IMR-90 (cell line): ENCODE measurements at regions not wholly inside any gene's neighbourhood (a gene's known extent, or its start where the extent isn't known, plus 50 kb on each side); places are given as distances from the start of the nearest gene placed in this dataset.

Source experiments
- ATAC-seq: fragments of 200-7000 bp; cut with Tn5 transposase; 2 replicates; pipeline ENCODE4 v1.9.1; 2020; ENCODE audit warnings: low read depth, mild to moderate bottlenecking, moderate library complexity
- BruUV-seq: library from RNA; stranded (reverse); fragments of 400-500 nt; replicated peaks from 2 replicates; lab custom pipeline; 2021; lab: Mats Ljungman, UMichigan
- CTCF ChIA-PET: fragments of 300-600 bp; formaldehyde crosslinking; extraction: SDS; loops from one replicate; lab custom pipeline; 2021; ENCODE audit warnings: antibody characterized with exemption; lab: Yijun Ruan, JAX
- POLR2A ChIA-PET: fragments of 300-600 bp; sonication (Branson Sonifier 250); formaldehyde crosslinking; loops from one replicate; lab custom pipeline; 2022; ENCODE audit warnings: antibody characterized with exemption; ENCODE audit not compliant: unreplicated experiment; lab: Charles Lee
- DNase-seq: peaks from one replicate; pipeline ENCODE4 v3.0.0; 2013
- H2AFZ ChIP-seq: replicated peaks from 2 replicates; pipeline ENCODE3; 2013; ENCODE audit warnings: low read length, mild to moderate bottlenecking; ENCODE audit not compliant: poor library complexity
- H2AK5ac ChIP-seq: 2 replicates; pipeline ENCODE4 v1.6.1; 2013; ENCODE audit warnings: low read depth, low read length, inconsistent platforms
- H2AK9ac ChIP-seq: replicated peaks from 2 replicates; pipeline ENCODE3; 2013; ENCODE audit warnings: mild to moderate bottlenecking, low read depth, low read length, moderate library complexity; ENCODE audit not compliant: poor library complexity
- H2BK120ac ChIP-seq: 2 replicates; pipeline ENCODE4 v1.6.1; 2013; ENCODE audit warnings: low read depth, low read length, inconsistent platforms
- H2BK15ac ChIP-seq: 3 replicates; pipeline ENCODE4 v1.6.1; 2013; ENCODE audit warnings: low read depth, low read length, inconsistent platforms
- H2BK20ac ChIP-seq: 2 replicates; pipeline ENCODE4 v1.6.1; 2013; ENCODE audit warnings: low read depth, mild to moderate bottlenecking, inconsistent platforms, low read length, moderate library complexity
- H2BK5ac ChIP-seq: 2 replicates; pipeline ENCODE4 v1.6.1; 2013; ENCODE audit warnings: mild to moderate bottlenecking, low read depth, low read length, inconsistent platforms; ENCODE audit not compliant: poor library complexity, severe bottlenecking
- H3K14ac ChIP-seq: replicated peaks from 2 replicates; pipeline ENCODE4 v1.6.1; 2013; ENCODE audit warnings: low read depth, low read length, inconsistent platforms
- H3K18ac ChIP-seq: 2 replicates; pipeline ENCODE4 v1.6.1; 2013; ENCODE audit warnings: low read depth, low read length, control low read depth
- H3K23ac ChIP-seq: 2 replicates; pipeline ENCODE4 v1.6.1; 2013; ENCODE audit warnings: low read depth, low read length, inconsistent platforms
- H3K27ac ChIP-seq: 2 replicates; pipeline ENCODE4 v1.5.1; 2013; ENCODE audit warnings: mild to moderate bottlenecking, control low read depth, low read length; ENCODE audit not compliant: insufficient read depth
- H3K27me3 ChIP-seq: 2 replicates; pipeline ENCODE4 v1.6.1; 2013; ENCODE audit warnings: low read length; ENCODE audit not compliant: control insufficient read depth, insufficient read depth
- H3K36me3 ChIP-seq: 2 replicates; pipeline ENCODE4 v1.6.1; 2013; ENCODE audit warnings: low read length, mixed read lengths; ENCODE audit not compliant: control insufficient read depth, insufficient read depth
- H3K4ac ChIP-seq: 2 replicates; pipeline ENCODE4 v1.6.1; 2013; ENCODE audit warnings: low read depth, low read length, inconsistent platforms
- H3K4me1 ChIP-seq: 2 replicates; pipeline ENCODE4 v1.6.1; 2013; ENCODE audit warnings: low read length, mixed read lengths; ENCODE audit not compliant: control insufficient read depth, insufficient read depth
- H3K4me2 ChIP-seq: 2 replicates; pipeline ENCODE4 v1.6.1; 2013; ENCODE audit warnings: low read depth, mild to moderate bottlenecking, control low read depth, low read length, moderate library complexity
- H3K4me3 ChIP-seq: 2 replicates; pipeline ENCODE4 v1.5.1; 2013; ENCODE audit warnings: low read depth, mild to moderate bottlenecking, control low read depth, low read length, moderate library complexity; ENCODE audit not compliant: insufficient read depth
- H3K56ac ChIP-seq: 2 replicates; pipeline ENCODE4 v1.6.1; 2013; ENCODE audit warnings: low read length, inconsistent platforms; ENCODE audit not compliant: insufficient read depth; ENCODE audit errors: extremely low read depth
- H3K79me1 ChIP-seq, 2 experiments: 2 replicates each; pipeline ENCODE4 v1.6.1; 2013; ENCODE audit warnings: low read length in 2 of 2, inconsistent platforms in 1 of 2, low read depth in 1 of 2
- H3K9ac ChIP-seq: 2 replicates; pipeline ENCODE4 v1.6.1; 2013; ENCODE audit warnings: low read depth, low read length, control low read depth
- H3K9me1 ChIP-seq: 2 replicates; pipeline ENCODE4 v1.6.1; 2013; ENCODE audit warnings: low read length, inconsistent platforms; ENCODE audit not compliant: insufficient read depth
- H3K9me3 ChIP-seq: 2 replicates; pipeline ENCODE4 v1.6.1; 2013; ENCODE audit warnings: low read length; ENCODE audit not compliant: control insufficient read depth, insufficient read depth
- H4K20me1 ChIP-seq: 2 replicates; pipeline ENCODE4 v1.6.1; 2013; ENCODE audit warnings: low read length, inconsistent platforms; ENCODE audit not compliant: insufficient read depth
- H4K5ac ChIP-seq: 2 replicates; pipeline ENCODE4 v1.6.1; 2013; ENCODE audit warnings: mild to moderate bottlenecking, low read depth, low read length, control low read depth
- H4K8ac ChIP-seq, 2 experiments: 2 replicates each; pipeline ENCODE4 v1.6.1; 2013; ENCODE audit warnings: low read depth in 2 of 2, low read length in 2 of 2, control low read depth in 1 of 2, inconsistent platforms in 1 of 2
- H4K91ac ChIP-seq: 2 replicates; pipeline ENCODE4 v1.6.1; 2013; ENCODE audit warnings: low read depth, low read length, inconsistent platforms; ENCODE audit not compliant: insufficient read depth
- CEBPB ChIP-seq: IDR thresholded peaks from 2 replicates; pipeline ENCODE4 v1.6.1; 2012; ENCODE audit warnings: low read depth, low read length, improper control_type of control experiment
- MAFK ChIP-seq: IDR thresholded peaks from 2 replicates; pipeline ENCODE4 v1.6.1; 2012; ENCODE audit warnings: low read depth, low read length, improper control_type of control experiment
- NFE2L2 ChIP-seq: fragments of 150-350 bp; IDR thresholded peaks from 2 replicates; pipeline ENCODE4 v1.6.1; 2016; ENCODE audit warnings: low read depth, mild to moderate bottlenecking, low read length
- POLR2A ChIP-seq: IDR thresholded peaks from 2 replicates; pipeline ENCODE4 v1.6.1; 2012; ENCODE audit warnings: mild to moderate bottlenecking, low read depth, low read length
- RCOR1 ChIP-seq: IDR thresholded peaks from 2 replicates; pipeline ENCODE4 v1.6.1; 2012; ENCODE audit warnings: mild to moderate bottlenecking, low read length, improper control_type of control experiment; ENCODE audit not compliant: insufficient replicate concordance
- WGBS, 2 experiments: methylation state at CpG; one replicate each; pipeline versions ENCODE4 v1.1.5 to v1.1.7; 2013; ENCODE audit warnings: missing lambda C conversion rate in 2 of 2; ENCODE audit not compliant: insufficient read length in 1 of 2; ENCODE audit errors: extremely low coverage in 2 of 2; 5-methylcytosine and 5-hydroxymethylcytosine counted together
- dilution Hi-C: fragments of 300-500 bp; cut with HindIII; formaldehyde crosslinking; loops from one replicate; pipeline ENCODE4 v1.14.3; 2018; ENCODE audit warnings: low sequenced_read_pairs; ENCODE audit not compliant: unreplicated experiment
- in situ Hi-C: fragments of 300-500 bp; cut with MboI; formaldehyde crosslinking; loops from 3 replicates; pipeline ENCODE4 v1.14.3; 2019; ENCODE audit warnings: low sequenced_read_pairs, inconsistent platforms, mixed read lengths
- intact Hi-C: fragments of 100-400 bp; cut with micrococcal nuclease; formaldehyde crosslinking; loops from 2 replicates; pipeline ENCODE4 v1.10.0; 2022

- no peaks in the 10 kb centered on the region for H3K9me3 ChIP-seq
- no peak overlapping the region for H2AFZ ChIP-seq
- no peak overlapping the region for H2AK5ac ChIP-seq
- intact Hi-C loops (no loop called here), in situ Hi-C loops (no loop called here), dilution Hi-C loops (no loop called here)
- H3K79me1 ChIP-seq: no peaks in the 10 kb centered on the region
- H2BK20ac ChIP-seq: no peak overlapping the region
- no peak overlapping the region for H3K9ac ChIP-seq
- no peak overlapping the region for H4K91ac ChIP-seq
- no peaks in the 10 kb centered on the region for H4K20me1 ChIP-seq
- no peak overlapping the region for H3K4ac ChIP-seq
- H3K36me3 ChIP-seq: no peaks in the 10 kb centered on the region
- CTCF ChIA-PET: no interaction called here
- H3K4me3 ChIP-seq: no peak overlapping the region
- H3K14ac ChIP-seq: no peak overlapping the region
- ATAC-seq (no peak), DNase-seq (no peak)
- no peaks in the 10 kb centered on the region for H3K9me1 ChIP-seq
- no peak overlapping the region for H3K56ac ChIP-seq
- no peak overlapping the region for H2BK15ac ChIP-seq
- POLR2A ChIA-PET: no interaction called here
- no peak overlapping the region for H4K8ac ChIP-seq
- H2AK9ac ChIP-seq: no peak overlapping the region
- no peak overlapping the region for H3K4me2 ChIP-seq
- no peak overlapping the region for H2BK5ac ChIP-seq
- H4K5ac ChIP-seq: no peak overlapping the region
- H3K18ac ChIP-seq: no peak overlapping the region
- no peak overlapping the region for H2BK120ac ChIP-seq
- no peak overlapping the region for H3K27ac ChIP-seq
- no peaks in the 10 kb centered on the region; the same call in 1 of the 2 replicates for H3K27me3 ChIP-seq
- H3K23ac ChIP-seq: no peak overlapping the region
- H3K4me1 ChIP-seq: no peaks in the 10 kb centered on the region
- WGBS, 2 experiments: 57% methylated on average over 1 of the region's 5 CpGs; no CpG with 5 or more reads in 1 of the 2 experiments
- no TSS peak for BruUV-seq
- TF ChIP-seq POLR2A: no peak
- TF ChIP-seq MAFK: no peak
- no peak for TF ChIP-seq RCOR1
- no peak for TF ChIP-seq NFE2L2
- no peak for TF ChIP-seq CEBPB
Observed at GRCh38 chr1:199510314-199510713, 517.2 kb upstream of the NR5A2 start.
